Testis (tissue), 2 donors: ENCODE measurements at regions not wholly inside any gene's neighbourhood (a gene's known extent, or its start where the extent isn't known, plus 50 kb on each side); places are given as distances from the start of the nearest gene placed in this dataset.

Experiments
- CTCF ChIP-seq, 3 experiments: fragments of 450-650 bp in 2 of 3; fragments of 200-600 bp in 1 of 3; sonication (generic) in 1 of 3; IDR thresholded peaks; one replicate each; pipeline ENCODE4 v1.5.1; 2016 to 2019; ENCODE audit warnings: antibody characterized with exemption in 3 of 3, mild to moderate bottlenecking in 2 of 3, moderate library complexity in 1 of 3
- POLR2A ChIP-seq: fragments of 450-650 bp; IDR thresholded peaks from one replicate; pipeline ENCODE4 v1.6.1; 2017; ENCODE audit warnings: antibody characterized with exemption, mild to moderate bottlenecking, moderate library complexity

GRCh38 chr11:91796999-91797398 lies 427.6 kb upstream of the FAT3 start:
- no peak for TF ChIP-seq CTCF (IDR thresholded peaks at IDR 0.05)
- TF ChIP-seq POLR2A = no peak
